ENCODE measurements at regions not wholly inside any gene's neighbourhood (a gene's known extent, or its start where the extent isn't known, plus 50 kb on each side); places are given as distances from the start of the nearest gene placed in this dataset.

- H3K4me3 ChIP-seq (ENCODE audit: control insufficient read depth, low read depth, low read length): no peak overlapping the region
- TF ChIP-seq CTCF (IDR thresholded peaks at IDR 0.05; ENCODE audit: control insufficient read depth, insufficient read depth, low read depth, low read length, missing control alignments): no peak
- no peak for DNase-seq (ENCODE audit: low read depth)
Observed at GRCh38 chr5:27561408-27561807, 523.0 kb upstream of the CDH9 start.

- TF ChIP-seq CTCF (IDR thresholded peaks at IDR 0.05; ENCODE audit: control insufficient read depth, insufficient read depth, low read depth, low read length, missing control alignments): no peak
- no peak overlapping the region for H3K4me3 ChIP-seq (ENCODE audit: control insufficient read depth, low read depth, low read length)
- no peak for DNase-seq (ENCODE audit: low read depth)
Observed at GRCh38 chr5:27548484-27548883, 510.1 kb upstream of the CDH9 start.

- TF ChIP-seq CTCF (IDR thresholded peaks at IDR 0.05; ENCODE audit: control insufficient read depth, insufficient read depth, low read depth, low read length, missing control alignments): no peak
- DNase-seq (ENCODE audit: low read depth): no peak
- no peak overlapping the region for H3K4me3 ChIP-seq (ENCODE audit: control insufficient read depth, low read depth, low read length)
Observed at GRCh38 chr5:27535031-27535557, 496.7 kb upstream of the CDH9 start.

GRCh38 chr5:27532305-27532704, 493.9 kb upstream of the CDH9 start:
- no peak for DNase-seq (ENCODE audit: low read depth)
- no peak overlapping the region for H3K4me3 ChIP-seq (ENCODE audit: control insufficient read depth, low read depth, low read length)
- TF ChIP-seq CTCF (IDR thresholded peaks at IDR 0.05; ENCODE audit: control insufficient read depth, insufficient read depth, low read depth, low read length, missing control alignments): no peak

- no peak overlapping the region for H3K4me3 ChIP-seq (ENCODE audit: control insufficient read depth, low read depth, low read length)
- TF ChIP-seq CTCF (IDR thresholded peaks at IDR 0.05; ENCODE audit: control insufficient read depth, insufficient read depth, low read depth, low read length, missing control alignments): no peak
- no peak for DNase-seq (ENCODE audit: low read depth)
Observed at GRCh38 chr5:27524515-27524914, 486.1 kb upstream of the CDH9 start.

- no peak for TF ChIP-seq CTCF (IDR thresholded peaks at IDR 0.05; ENCODE audit: control insufficient read depth, insufficient read depth, low read depth, low read length, missing control alignments)
- H3K4me3 ChIP-seq (ENCODE audit: control insufficient read depth, low read depth, low read length): no peak overlapping the region
- DNase-seq (ENCODE audit: low read depth): no peak
Observed at GRCh38 chr5:27523629-27524028, 485.2 kb upstream of the CDH9 start.

GRCh38 chr5:27516437-27516836, 478.1 kb upstream of the CDH9 start:
- no peak overlapping the region for H3K4me3 ChIP-seq (ENCODE audit: control insufficient read depth, low read depth, low read length)
- TF ChIP-seq CTCF (IDR thresholded peaks at IDR 0.05; ENCODE audit: control insufficient read depth, insufficient read depth, low read depth, low read length, missing control alignments): no peak
- DNase-seq (ENCODE audit: low read depth): no peak

Measured in AG09309 (cell line).